Tibial artery (tissue), 4 donors: ENCODE measurements at regions not wholly inside any gene's neighbourhood (a gene's known extent, or its start where the extent isn't known, plus 50 kb on each side); places are given as distances from the start of the nearest gene placed in this dataset.

Experiments used
- DNase-seq, 2 donors: peaks; one replicate each; pipeline ENCODE4 v3.0.0-alpha.2; 2019
- H3K27ac ChIP-seq, 2 donors: fragments of 200-600 bp; sonication (generic) in 1 of 2; 1 replicate in 1 of 2; 2 replicates in 1 of 2; pipeline ENCODE4 v1.5.1; 2018 to 2019; ENCODE audit warnings: mild to moderate bottlenecking in 1 of 2
- H3K27me3 ChIP-seq, 2 donors: fragments of 200-600 bp; sonication (generic) in 1 of 2; one replicate each; pipeline versions ENCODE4 v1.5.1 to v1.6.0; 2016 to 2019
- H3K36me3 ChIP-seq, 3 donors: fragments of 200-600 bp; sonication (generic) in 2 of 3; one replicate each; pipeline ENCODE4 v1.5.1; 2016 to 2019; ENCODE audit warnings: mild to moderate bottlenecking in 2 of 3
- H3K4me1 ChIP-seq, 4 donors: fragments of 200-600 bp; sonication (generic) in 2 of 4; 1 replicate in 3 of 4; 2 replicates in 1 of 4; pipeline ENCODE4 v1.5.1; 2016 to 2019
- H3K4me3 ChIP-seq, 2 donors: fragments of 200-600 bp; sonication (generic) in 1 of 2; 1 replicate in 1 of 2; 2 replicates in 1 of 2; pipeline ENCODE4 v1.5.1; 2018 to 2019; ENCODE audit warnings: mild to moderate bottlenecking in 2 of 2
- H3K9me3 ChIP-seq, 3 donors: fragments of 200-600 bp; sonication (generic) in 1 of 3; one replicate each; pipeline ENCODE4 v1.5.1; 2016 to 2019
- CTCF ChIP-seq, 2 experiments: fragments of 200-600 bp in 1 of 2; fragments of 450-650 bp in 1 of 2; IDR thresholded peaks; one replicate each; pipeline ENCODE4 v1.5.1; 2017 to 2019; ENCODE audit warnings: antibody characterized with exemption in 2 of 2, mild to moderate bottlenecking in 1 of 2, moderate library complexity in 1 of 2
- intact Hi-C: fragments of 100-400 bp; cut with DNase I; formaldehyde crosslinking; loops from one replicate; pipeline ENCODE4 v1.15.0; 2023; ENCODE audit warnings: low total_unique reads

DNA sequence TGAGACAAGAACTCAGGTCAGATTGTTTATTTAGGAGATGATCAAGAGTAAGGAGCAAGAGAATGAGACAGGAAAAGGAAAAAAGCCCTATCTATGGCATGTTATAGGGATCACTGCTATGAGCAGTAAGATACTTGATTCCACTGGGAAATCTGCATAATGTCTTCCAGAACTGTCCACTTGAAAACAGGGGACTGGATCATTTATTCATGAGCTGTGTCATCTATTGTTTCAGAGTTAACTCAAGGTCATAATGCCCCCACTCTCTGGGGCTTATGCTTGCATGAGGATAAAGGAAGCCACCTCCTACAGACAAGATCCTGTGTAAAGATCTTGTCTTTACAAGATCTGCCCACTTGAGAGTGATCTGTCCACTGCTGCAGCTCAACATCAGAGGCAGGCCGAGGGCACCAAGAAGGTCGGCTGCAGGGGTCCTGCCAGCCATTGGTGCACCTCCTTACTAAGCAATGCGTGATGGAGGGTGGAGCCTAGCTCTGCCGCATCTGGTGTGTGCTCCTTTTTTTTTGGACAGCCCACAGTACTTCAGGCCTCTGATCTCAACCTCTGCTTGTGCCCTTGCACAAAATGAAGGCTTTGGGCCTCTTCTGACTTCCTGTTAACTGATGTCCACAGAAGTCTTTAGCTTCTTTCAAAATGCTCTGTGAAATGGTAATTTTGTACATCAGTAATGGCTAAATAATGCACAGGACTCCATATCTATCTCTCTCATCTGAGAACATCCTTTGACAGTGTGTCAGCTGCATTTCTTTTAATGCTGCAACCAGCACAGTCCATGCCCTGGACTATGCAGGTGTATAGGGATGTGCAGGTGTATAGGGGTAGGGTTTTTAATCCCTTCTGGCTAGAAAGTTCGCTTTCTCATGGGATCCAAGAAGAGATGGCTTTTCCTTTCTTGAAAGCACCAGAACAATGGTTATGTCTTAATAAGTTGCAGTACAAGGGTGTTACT lies 95.9 kb upstream of the TRPC3 start:
- Histone ChIP-seq H3K4me3 (no peak overlapping the region), H3K4me1 (no peaks in the 10 kb centered on the region), H3K27me3 (no peaks in the 10 kb centered on the region), H3K27ac (no peak overlapping the region), H3K9me3 (no peaks in the 10 kb centered on the region), H3K36me3 (no peaks in the 10 kb centered on the region)
- DNase-seq, result no peak
- no peak for TF ChIP-seq CTCF (IDR thresholded peaks at IDR 0.05)
- intact Hi-C loops, result no loop called here

GRCh38 chr4:122046255-122046654 lies 94.4 kb upstream of the TRPC3 start:
- Histone ChIP-seq H3K4me3 (no peak overlapping the region), H3K27ac (no peak overlapping the region), H3K9me3 (no peaks in the 10 kb centered on the region), H3K27me3 (no peaks in the 10 kb centered on the region), H3K36me3 (no peaks in the 10 kb centered on the region), H3K4me1 (peaks cover 0 to 5% (median 0%) of the 10 kb centered on the region in 4 donors)
- intact Hi-C loops, result no loop called here
- no peak for DNase-seq
- no peak for TF ChIP-seq CTCF (IDR thresholded peaks at IDR 0.05)

- no peak for DNase-seq
- no peak overlapping the region for H3K27ac ChIP-seq
- no peaks in the 10 kb centered on the region for H3K9me3 ChIP-seq
- intact Hi-C loops, result no loop called here
- H3K36me3 ChIP-seq, result no peaks in the 10 kb centered on the region
- H3K4me3 ChIP-seq, result no peak overlapping the region
- no peak for TF ChIP-seq CTCF (IDR thresholded peaks at IDR 0.05)
- H3K4me1 ChIP-seq, result peaks cover 0 to 8% (median 0%) of the 10 kb centered on the region in 4 donors
- no peaks in the 10 kb centered on the region for H3K27me3 ChIP-seq
These were observed 93.7 kb upstream of the TRPC3 start for GRCh38 chr4:122045533-122045932.

- H3K36me3 ChIP-seq, result no peaks in the 10 kb centered on the region
- H3K4me3 ChIP-seq, result no peak overlapping the region
- no peaks in the 10 kb centered on the region for H3K9me3 ChIP-seq
- H3K27ac ChIP-seq, result no peak overlapping the region
- H3K4me1 ChIP-seq, result peaks cover 0 to 8% (median 0%) of the 10 kb centered on the region in 4 donors
- intact Hi-C loops, result no loop called here
- no peak for TF ChIP-seq CTCF (IDR thresholded peaks at IDR 0.05)
- no peaks in the 10 kb centered on the region for H3K27me3 ChIP-seq
- DNase-seq, result no peak
These were observed 92.6 kb upstream of the TRPC3 start for GRCh38 chr4:122044501-122044900.

GRCh38 chr4:122041312-122041711 lies 89.5 kb upstream of the TRPC3 start:
- Histone ChIP-seq H3K27ac (no peak overlapping the region), H3K27me3 (no peaks in the 10 kb centered on the region), H3K36me3 (no peaks in the 10 kb centered on the region), H3K4me1 (peaks cover 0 to 8% (median 0%) of the 10 kb centered on the region in 4 donors), H3K4me3 (no peak overlapping the region), H3K9me3 (no peaks in the 10 kb centered on the region)
- TF ChIP-seq CTCF (IDR thresholded peaks at IDR 0.05), result no peak
- no peak for DNase-seq
- intact Hi-C loops, result no loop called here
